Brain microvascular endothelial cell (primary cell): ENCODE measurements at regions not wholly inside any gene's neighbourhood (a gene's known extent, or its start where the extent isn't known, plus 50 kb on each side); places are given as distances from the start of the nearest gene placed in this dataset.

Experiments used
- DNase-seq: peaks from one replicate; pipeline ENCODE4 v3.0.0-alpha.2; 2020
- H3K27ac ChIP-seq: fragments of 250-450 bp; sonication (Bioruptor Pico); 2 replicates; pipeline ENCODE4 v1.5.1; 2020; ENCODE audit warnings: mild to moderate bottlenecking, moderate library complexity
- H3K27me3 ChIP-seq: fragments of 250-450 bp; sonication (Bioruptor Pico); replicated peaks from 2 replicates; pipeline ENCODE4 v1.5.1; 2020; ENCODE audit warnings: mild to moderate bottlenecking
- H3K36me3 ChIP-seq: fragments of 250-450 bp; sonication (Bioruptor Pico); replicated peaks from 2 replicates; pipeline ENCODE4 v1.5.1; 2020; ENCODE audit warnings: mild to moderate bottlenecking
- H3K4me3 ChIP-seq: 2 replicates; pipeline ENCODE4 v1.5.1; 2011; ENCODE audit warnings: low read depth, mild to moderate bottlenecking, control low read depth, low read length, moderate library complexity
- CTCF ChIP-seq: IDR thresholded peaks from 2 replicates; pipeline ENCODE4 v1.5.1; 2011; ENCODE audit warnings: low read depth, mild to moderate bottlenecking, moderate library complexity, low read length, control low read depth, inconsistent platforms; ENCODE audit errors: missing control alignments
- in situ Hi-C: cut with HindIII; loops from 2 replicates; pipeline ENCODE4 v1.10.0; 2017; ENCODE audit warnings: low sequenced_read_pairs, low pct_ligation_motif_present

- Histone ChIP-seq H3K36me3 (no peaks in the 10 kb centered on the region), H3K4me3 (no peak overlapping the region), H3K27me3 (no peaks in the 10 kb centered on the region), H3K27ac (no peak overlapping the region)
- no peak for DNase-seq
- no peak for TF ChIP-seq CTCF
- in situ Hi-C loops = no loop called here
These were observed 1573.6 kb downstream of the TECRL start for GRCh38 chr4:62835631-62836030.

- no peak overlapping the region for H3K27ac ChIP-seq
- H3K36me3 ChIP-seq = no peaks in the 10 kb centered on the region
- no peak for DNase-seq
- TF ChIP-seq CTCF = no peak
- H3K27me3 ChIP-seq = no peaks in the 10 kb centered on the region
- in situ Hi-C loops = no loop called here
- no peak overlapping the region for H3K4me3 ChIP-seq
These were observed 1586.9 kb downstream of the TECRL start for GRCh38 chr4:62822306-62822705.

GRCh38 chr4:62816566-62816965 is 1592.7 kb downstream of the TECRL start:
- H3K36me3 ChIP-seq = no peaks in the 10 kb centered on the region
- DNase-seq = no peak
- in situ Hi-C loops = no loop called here
- no peak for TF ChIP-seq CTCF
- no peak overlapping the region for H3K27ac ChIP-seq
- no peaks in the 10 kb centered on the region for H3K27me3 ChIP-seq
- H3K4me3 ChIP-seq = no peak overlapping the region

GRCh38 chr4:62814510-62815047 is 1594.7 kb downstream of the TECRL start:
- in situ Hi-C loops = no loop called here
- H3K36me3 ChIP-seq = no peaks in the 10 kb centered on the region
- DNase-seq = no peak
- TF ChIP-seq CTCF = no peak
- no peak overlapping the region for H3K27ac ChIP-seq
- no peak overlapping the region for H3K4me3 ChIP-seq
- H3K27me3 ChIP-seq = no peaks in the 10 kb centered on the region

GRCh38 chr4:62806816-62807215 is 1602.4 kb downstream of the TECRL start:
- no peaks in the 10 kb centered on the region for H3K27me3 ChIP-seq
- no peak for DNase-seq
- no peaks in the 10 kb centered on the region for H3K36me3 ChIP-seq
- H3K4me3 ChIP-seq = no peak overlapping the region
- no peak for TF ChIP-seq CTCF
- H3K27ac ChIP-seq = no peak overlapping the region
- in situ Hi-C loops = no loop called here

- TF ChIP-seq CTCF = no peak
- Histone ChIP-seq H3K4me3 (no peak overlapping the region), H3K36me3 (no peaks in the 10 kb centered on the region), H3K27me3 (no peaks in the 10 kb centered on the region), H3K27ac (no peak overlapping the region)
- in situ Hi-C loops = no loop called here
- DNase-seq = no peak
These were observed 1603.9 kb downstream of the ADGRL3 start for GRCh38 chr4:62804075-62804474.
